G401.6 (cell line): ENCODE measurements at regions not wholly inside any gene's neighbourhood (a gene's known extent, or its start where the extent isn't known, plus 50 kb on each side); places are given as distances from the start of the nearest gene placed in this dataset.
"Not testable (repeated sequence)": the region's sequence is repeated elsewhere in the genome, so short reads cannot be mapped to it uniquely, and the experiment has no call there.

ENCODE experiments used
- FAIRE-seq: peaks from 2 replicates; lab custom pipeline; 2012; peaks lifted over from hg19 to GRCh38; lab: Jason Lieb, UNC

- not testable (repeated sequence) for FAIRE-seq
Measured at GRCh38 chrX:92430574-92430973, 651.4 kb downstream of the PCDH11X start.

- not testable (repeated sequence) for FAIRE-seq
Measured at GRCh38 chrX:92460539-92460938, 681.4 kb downstream of the PCDH11X start.

- FAIRE-seq: not testable (repeated sequence)
Measured at GRCh38 chrX:92480165-92480564, 701.0 kb downstream of the PCDH11X start.

GRCh38 chrX:92485487-92485886 is 706.3 kb downstream of the PCDH11X start:
- FAIRE-seq: not testable (repeated sequence)

GRCh38 chrX:92515270-92515669 is 736.1 kb downstream of the PCDH11X start:
- FAIRE-seq: not testable (repeated sequence)

- FAIRE-seq: not testable (repeated sequence)
Measured at GRCh38 chrX:92528995-92529394, 749.8 kb downstream of the PCDH11X start.

GRCh38 chrX:92540461-92540860 is 761.3 kb downstream of the PCDH11X start:
- FAIRE-seq: not testable (repeated sequence)

- peak; percentile 52 for FAIRE-seq
Measured at GRCh38 chrX:92558323-92558722, 779.1 kb downstream of the PCDH11X start.

GRCh38 chrX:92558796-92559195 is 779.6 kb downstream of the PCDH11X start:
- FAIRE-seq: peak; percentile 13

GRCh38 chrX:92560083-92560482 is 780.9 kb downstream of the PCDH11X start:
- FAIRE-seq: not testable (repeated sequence)

GRCh38 chrX:92570217-92570616 is 791.0 kb downstream of the PCDH11X start:
- FAIRE-seq: not testable (repeated sequence)

GRCh38 chrX:92586643-92587042 is 807.5 kb downstream of the PCDH11X start:
- FAIRE-seq: peak; percentile 40

- FAIRE-seq: not testable (repeated sequence)
Measured at GRCh38 chrX:92589676-92590075, 810.5 kb downstream of the PCDH11X start.

GRCh38 chrX:92590726-92591298 is 811.6 kb downstream of the PCDH11X start:
- not testable (repeated sequence) for FAIRE-seq

- FAIRE-seq: not testable (repeated sequence)
Measured at GRCh38 chrX:92611517-92611916, 832.3 kb downstream of the PCDH11X start.

GRCh38 chrX:92626699-92627098 is 847.5 kb downstream of the PCDH11X start:
- not testable (repeated sequence) for FAIRE-seq

GRCh38 chrX:92657593-92657992 is 878.4 kb downstream of the PCDH11X start:
- not testable (repeated sequence) for FAIRE-seq

- FAIRE-seq: not testable (repeated sequence)
Measured at GRCh38 chrX:92659743-92660142, 880.6 kb downstream of the PCDH11X start.

- not testable (repeated sequence) for FAIRE-seq
Measured at GRCh38 chrX:92692796-92693195, 913.6 kb downstream of the PCDH11X start.

GRCh38 chrX:92699388-92700092 is 920.4 kb downstream of the PCDH11X start:
- not testable (repeated sequence) for FAIRE-seq

GRCh38 chrX:92709784-92710183 is 930.6 kb downstream of the PCDH11X start:
- not testable (repeated sequence) for FAIRE-seq
